ENCODE measurements at regions not wholly inside any gene's neighbourhood (a gene's known extent, or its start where the extent isn't known, plus 50 kb on each side); places are given as distances from the start of the nearest gene placed in this dataset.
"Not testable (repeated sequence)": the region's sequence is repeated elsewhere in the genome, so short reads cannot be mapped to it uniquely, and the experiment has no call there.

GRCh38 chr6:80407976-80408375 is 301.5 kb downstream of the BCKDHB start:
- not testable (repeated sequence) for TF ChIP-seq POLR2AphosphoS5 (IDR thresholded peaks at IDR 0.05; ENCODE audit: borderline replicate concordance, low read depth, low read length); EZH2 (IDR thresholded peaks at IDR 0.05); FOXP2 (optimal IDR thresholded peaks at IDR 0.05; ENCODE audit: control extremely low read depth, extremely low read length, insufficient read depth)
